GM12873 (cell line): ENCODE measurements at regions not wholly inside any gene's neighbourhood (a gene's known extent, or its start where the extent isn't known, plus 50 kb on each side); places are given as distances from the start of the nearest gene placed in this dataset.

ENCODE experiments used
- TF ChIP-seq, protein P1 (sequence below): IDR thresholded peaks from 2 replicates; pipeline ENCODE4 v1.5.1; 2012; ENCODE audit warnings: low read depth, mild to moderate bottlenecking, moderate library complexity, low read length, control low read depth; ENCODE audit not compliant: insufficient read depth; ENCODE audit errors: missing control alignments

DNA sequence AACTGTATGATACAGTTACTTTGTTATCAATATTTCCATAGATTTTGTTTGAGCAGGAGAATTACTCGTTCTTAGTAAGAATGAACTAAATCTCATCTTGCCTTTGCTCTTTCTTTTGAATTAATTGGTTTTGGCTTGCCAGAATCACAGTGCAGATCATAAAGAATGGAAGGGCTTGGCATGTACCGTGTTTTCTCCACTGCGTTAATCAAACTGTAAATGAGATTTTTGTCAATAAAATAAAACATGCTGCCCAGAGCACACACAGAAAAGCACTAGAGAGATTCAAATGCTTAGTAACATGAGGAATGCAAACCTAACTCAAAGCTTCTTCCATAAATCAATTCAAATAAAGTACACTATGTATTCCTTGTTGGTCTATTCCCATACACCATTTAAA, 229.6 kb upstream of the CDH2 start:
- TF ChIP-seq, protein P1, sequence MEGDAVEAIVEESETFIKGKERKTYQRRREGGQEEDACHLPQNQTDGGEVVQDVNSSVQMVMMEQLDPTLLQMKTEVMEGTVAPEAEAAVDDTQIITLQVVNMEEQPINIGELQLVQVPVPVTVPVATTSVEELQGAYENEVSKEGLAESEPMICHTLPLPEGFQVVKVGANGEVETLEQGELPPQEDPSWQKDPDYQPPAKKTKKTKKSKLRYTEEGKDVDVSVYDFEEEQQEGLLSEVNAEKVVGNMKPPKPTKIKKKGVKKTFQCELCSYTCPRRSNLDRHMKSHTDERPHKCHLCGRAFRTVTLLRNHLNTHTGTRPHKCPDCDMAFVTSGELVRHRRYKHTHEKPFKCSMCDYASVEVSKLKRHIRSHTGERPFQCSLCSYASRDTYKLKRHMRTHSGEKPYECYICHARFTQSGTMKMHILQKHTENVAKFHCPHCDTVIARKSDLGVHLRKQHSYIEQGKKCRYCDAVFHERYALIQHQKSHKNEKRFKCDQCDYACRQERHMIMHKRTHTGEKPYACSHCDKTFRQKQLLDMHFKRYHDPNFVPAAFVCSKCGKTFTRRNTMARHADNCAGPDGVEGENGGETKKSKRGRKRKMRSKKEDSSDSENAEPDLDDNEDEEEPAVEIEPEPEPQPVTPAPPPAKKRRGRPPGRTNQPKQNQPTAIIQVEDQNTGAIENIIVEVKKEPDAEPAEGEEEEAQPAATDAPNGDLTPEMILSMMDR: no peak

DNA sequence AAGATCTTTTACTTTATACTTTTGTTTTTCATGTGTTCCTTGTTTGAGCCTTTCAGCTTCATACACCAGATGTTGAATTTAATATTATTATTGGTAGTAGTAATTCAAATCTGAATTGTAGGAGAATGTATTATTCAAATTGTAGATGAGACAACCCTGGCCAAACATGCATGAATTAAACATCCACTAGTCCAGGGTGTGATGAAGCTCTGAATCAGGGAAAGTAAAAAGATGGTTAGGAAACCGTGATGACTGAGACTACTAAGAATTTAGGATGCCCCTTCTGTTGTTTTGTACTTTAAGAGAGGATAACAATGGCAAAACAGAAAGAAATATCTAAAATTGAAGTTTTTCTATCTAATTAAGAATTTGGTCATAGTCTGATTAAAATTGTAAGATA, 227.8 kb upstream of the CDH2 start:
- TF ChIP-seq, protein P1: no peak

DNA sequence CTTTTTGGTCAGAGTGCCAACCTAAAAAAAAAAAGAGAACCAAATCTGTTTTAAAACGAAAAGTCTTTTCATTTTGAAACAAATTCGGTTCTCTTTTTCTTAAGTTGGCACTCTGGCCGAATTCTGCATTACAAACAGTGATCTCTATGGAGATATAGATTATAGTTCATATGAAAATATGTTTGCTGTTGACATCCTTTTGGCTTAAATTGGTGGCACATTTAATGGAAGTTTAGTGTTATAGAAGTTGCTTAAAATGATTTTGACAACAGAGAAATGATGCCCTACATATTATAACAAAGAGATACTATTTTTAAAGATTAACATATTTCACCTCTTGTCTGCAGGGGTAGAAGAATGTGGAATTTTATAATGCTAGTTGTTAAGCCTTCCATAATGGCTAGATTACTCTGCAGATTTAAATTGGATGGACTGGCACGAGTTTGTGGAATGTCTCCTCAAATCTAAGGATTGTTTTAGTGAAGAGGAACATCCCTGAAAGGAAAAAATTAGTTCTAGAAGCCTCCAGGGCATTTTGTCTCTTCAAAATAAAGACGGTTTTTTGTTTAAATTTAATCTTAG, 222.9 kb upstream of the CDH2 start:
- TF ChIP-seq, protein P1: no peak

DNA sequence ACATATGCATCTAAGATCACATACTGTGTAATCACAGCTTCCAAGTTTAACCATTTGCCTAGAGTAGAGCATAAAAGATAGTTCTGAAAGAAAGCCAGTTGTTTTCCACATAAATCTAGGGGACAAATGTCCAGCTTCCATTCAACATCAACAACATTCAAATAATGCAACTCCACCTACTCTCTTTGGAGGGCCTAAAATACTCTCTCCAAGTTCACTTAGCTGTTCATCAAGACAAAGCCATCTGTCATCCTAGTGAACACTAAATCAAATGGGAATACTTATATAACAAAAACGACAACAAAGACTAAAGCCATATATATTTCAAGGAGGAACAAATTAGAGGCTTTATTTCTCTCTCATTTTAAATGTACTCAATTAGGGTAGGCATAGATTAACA, 221.5 kb upstream of the CDH2 start:
- TF ChIP-seq, protein P1: no peak

GRCh38 chr18:28390022-28390421, 213.1 kb upstream of the CDH2 start:
- TF ChIP-seq, protein P1: no peak

DNA sequence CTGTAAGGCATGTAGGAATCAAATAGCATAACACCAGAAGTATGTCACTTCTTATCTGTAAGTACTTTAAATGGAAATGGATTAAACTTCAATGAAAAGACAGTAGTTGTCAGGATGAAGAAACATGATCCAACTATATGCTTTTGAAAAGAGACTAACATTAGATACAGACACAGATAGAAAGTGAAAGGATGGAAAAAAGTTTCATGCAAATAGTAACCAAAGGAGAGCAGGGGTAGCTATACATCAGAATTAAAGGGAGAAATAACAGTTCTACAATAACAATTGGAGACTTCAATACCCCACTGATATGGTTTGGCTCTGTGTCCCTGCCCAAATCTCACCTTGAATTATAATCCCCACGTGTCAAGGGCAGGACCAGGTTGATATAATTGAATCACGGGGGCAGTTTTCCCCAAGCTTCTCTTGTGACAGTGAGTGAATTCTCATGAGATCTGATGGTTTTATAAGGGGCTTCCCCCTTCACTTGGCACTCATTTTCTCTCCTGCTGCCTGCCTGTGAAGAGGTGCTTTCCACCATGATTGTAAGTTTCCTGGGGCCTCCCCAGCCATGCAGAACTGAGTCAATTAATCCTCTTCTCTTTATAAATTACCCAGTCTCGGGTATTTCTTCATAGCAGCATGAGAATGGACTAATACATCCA, 205.4 kb upstream of the CDH2 start:
- TF ChIP-seq, protein P1: no peak

DNA sequence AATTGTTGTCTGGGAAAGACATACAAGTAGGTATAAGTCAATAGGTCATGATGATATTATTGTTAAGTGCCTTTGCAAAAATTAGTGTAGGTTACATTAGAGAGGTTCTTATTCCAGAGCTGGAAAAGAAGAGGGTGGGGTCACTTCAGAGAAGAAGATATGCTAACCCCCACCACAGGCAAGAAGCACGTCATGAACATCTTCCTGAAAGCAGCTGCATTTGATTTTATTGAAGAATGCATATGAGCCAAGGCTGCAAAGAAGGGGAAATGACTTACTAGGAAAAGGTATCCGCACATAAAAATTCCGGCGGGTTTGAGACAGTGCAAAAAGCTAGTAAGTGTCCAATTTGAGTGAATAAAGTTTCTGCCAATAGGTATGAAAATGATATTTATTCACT, 195.3 kb upstream of the CDH2 start:
- TF ChIP-seq, protein P1: no peak

GRCh38 chr18:28366676-28367075, 189.7 kb upstream of the CDH2 start:
- TF ChIP-seq, protein P1: no peak
